GM18873 (cell line): ENCODE measurements at regions not wholly inside any gene's neighbourhood (a gene's known extent, or its start where the extent isn't known, plus 50 kb on each side); places are given as distances from the start of the nearest gene placed in this dataset.

Experiments
- ATAC-seq: cut with Tn5 transposase; IDR thresholded peaks from one replicate; pipeline ENCODE4 v1.9.1; 2021; ENCODE audit warnings: mild to moderate bottlenecking, moderate library complexity, moderate number of reproducible peaks; ENCODE audit not compliant: unreplicated experiment, low FRiP score

DNA sequence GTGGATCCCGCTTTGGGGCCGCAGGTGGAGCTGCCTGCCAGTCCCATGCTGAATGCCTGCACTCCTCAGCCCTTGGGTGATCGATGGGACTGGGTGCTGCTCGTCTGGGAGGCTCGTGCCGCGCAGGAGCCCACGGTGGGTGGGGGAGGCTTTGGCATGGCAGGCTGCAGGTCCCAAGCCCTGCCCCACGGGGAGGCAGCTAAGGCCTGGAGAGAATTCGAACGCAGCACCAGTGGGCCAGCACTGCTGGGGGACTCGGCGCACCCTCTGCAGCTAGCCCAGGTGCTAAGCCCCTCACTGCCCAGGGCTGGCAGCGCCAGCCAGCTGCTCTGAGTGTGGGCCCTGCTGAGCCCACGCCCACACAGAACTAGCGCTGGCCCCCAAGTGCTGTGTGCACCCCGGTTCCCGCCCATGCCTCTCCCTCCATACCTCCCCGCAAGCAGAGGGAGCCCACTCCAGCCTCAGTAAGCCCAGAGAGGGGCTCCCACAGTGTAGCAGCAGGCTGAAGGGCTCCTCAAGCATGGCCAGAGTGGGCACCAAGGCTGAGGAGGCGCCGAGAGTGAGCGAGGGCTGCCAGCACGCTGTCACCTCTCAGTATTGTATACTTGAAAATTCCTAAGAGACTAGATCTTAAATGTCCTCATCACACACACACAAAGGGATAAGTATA is 1654.2 kb upstream of the SLC39A10 start:
- no peak for ATAC-seq

DNA sequence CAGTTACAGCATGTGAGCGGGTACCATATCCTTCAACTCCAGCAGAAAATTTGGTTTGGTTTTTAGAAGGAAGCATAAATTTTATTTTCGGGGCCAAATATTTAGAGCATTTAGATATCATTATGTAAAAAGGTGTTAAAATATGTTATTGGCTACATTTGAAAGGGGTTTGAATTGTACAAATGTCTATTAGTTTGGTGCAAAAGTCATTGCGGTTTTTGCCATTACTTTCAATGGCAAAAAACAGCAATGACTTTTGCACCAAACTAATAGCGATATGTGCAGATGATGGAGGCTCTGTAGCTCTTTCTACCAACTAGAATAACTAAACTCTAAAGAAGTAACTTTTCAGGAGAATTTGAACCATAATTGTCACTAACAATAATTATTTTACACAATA is 1666.2 kb upstream of the SLC39A10 start:
- no peak for ATAC-seq

DNA sequence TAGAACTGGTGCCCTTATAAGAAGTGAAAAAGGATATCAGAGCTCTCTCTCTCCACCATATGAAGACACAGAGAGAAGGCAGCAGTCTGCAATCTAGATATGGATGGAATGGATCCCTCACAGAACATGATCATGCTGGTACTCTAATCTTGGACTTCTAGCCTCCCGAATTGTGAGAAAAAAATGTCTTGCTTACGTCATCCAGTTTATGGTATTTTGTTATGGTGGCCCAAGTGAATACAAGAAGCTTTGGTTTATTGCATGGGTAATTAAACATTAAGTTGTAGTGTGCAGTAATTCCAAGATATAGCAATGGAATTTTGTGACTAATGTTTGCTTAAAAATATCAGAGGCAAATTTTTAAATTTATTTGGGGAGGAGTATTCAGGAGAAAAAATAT is 1667.4 kb upstream of the SLC39A10 start:
- no peak for ATAC-seq

DNA sequence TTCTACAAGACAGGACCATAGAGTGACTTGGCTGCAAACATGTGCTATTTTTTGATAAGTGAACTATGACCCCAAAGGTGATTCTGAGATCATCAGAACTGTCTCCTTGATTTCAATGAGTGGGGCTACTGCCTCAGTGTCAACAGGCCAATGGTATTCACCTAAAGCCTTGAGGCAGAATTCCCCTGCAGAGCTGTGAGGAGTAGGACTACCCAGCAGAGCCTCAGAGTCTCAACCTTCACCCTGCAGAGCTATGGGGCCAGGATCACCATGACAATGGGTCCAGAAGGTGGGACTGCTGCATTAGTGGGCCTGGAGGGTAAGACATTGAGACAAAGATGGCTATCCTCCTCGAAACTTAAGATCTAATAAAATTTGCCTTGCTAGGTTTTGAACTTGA is 1668.2 kb upstream of the SLC39A10 start:
- ATAC-seq: no peak

DNA sequence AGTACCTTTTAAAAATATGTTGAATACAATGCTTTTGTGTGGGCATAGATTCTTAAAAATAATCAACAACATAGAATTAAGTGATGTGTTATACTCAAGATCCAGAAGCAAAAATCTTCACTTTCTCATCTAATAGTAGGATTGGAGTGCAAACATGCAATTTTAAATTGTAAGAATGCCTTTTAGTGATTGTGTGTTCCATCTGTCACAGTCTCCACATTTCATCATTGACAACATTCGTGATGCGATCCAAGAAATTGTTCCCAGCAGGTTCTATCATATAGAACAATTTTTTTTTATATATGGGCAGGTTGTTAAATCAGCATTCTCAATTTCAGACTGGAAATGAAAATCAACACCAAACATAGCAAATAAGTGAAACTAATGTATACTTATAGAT is 1671.8 kb upstream of the SLC39A10 start:
- ATAC-seq: no peak

DNA sequence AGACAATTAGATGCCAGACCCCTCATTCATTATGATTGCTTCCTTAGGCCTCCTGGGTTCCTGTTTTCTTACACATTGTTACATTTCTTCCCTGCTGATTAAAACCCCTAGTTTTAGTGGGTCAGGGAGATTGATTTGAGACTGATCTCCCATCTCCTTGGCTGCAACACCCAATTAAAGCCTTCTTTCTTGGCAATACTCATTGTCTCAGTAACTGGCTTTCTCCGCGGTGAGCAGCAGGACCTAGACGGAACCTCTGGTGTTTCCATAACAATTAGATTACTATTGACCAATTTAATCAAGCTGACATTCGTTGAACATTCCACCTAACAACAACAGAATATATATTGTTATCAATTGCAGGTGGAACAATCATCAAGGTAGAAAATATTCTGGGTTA is 1676.4 kb upstream of the SLC39A10 start:
- ATAC-seq: no peak

DNA sequence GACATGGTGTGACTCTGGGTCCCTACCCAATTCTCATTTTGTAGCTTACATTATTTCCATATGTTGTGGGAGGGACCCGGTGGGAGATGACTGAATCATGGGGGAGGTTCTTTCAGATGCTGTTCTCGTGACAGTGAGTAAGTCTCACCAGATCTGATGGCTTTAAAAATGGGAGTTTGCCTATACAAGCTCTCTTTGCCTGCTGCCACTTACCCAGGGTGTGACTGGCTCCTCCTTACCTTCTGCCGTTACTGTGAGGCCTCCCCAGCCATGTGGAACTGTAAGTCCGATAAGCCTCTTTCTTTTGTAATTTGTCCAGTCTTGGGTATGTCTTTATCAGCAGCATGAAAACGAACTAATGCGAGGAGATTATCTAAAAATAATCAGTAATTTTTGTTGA is 1683.2 kb upstream of the SLC39A10 start:
- no peak for ATAC-seq

DNA sequence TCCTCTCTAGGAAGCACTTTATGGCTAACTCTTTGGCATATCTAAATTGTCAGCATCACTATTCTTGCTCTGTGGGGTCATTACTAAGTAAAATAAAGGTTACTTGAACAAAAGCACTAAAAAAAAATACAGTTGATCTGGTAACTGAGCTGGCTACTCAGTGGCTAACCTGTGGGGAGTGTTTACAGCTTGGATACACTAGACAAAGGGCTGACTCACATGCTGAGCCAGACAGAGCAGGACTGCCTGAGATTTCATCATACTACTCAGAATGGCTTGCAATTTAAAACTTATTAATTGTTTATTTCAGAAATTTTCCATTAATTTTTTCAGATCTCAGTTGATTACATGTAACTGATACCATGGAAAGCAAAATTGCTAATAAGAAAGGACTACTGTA is 1690.4 kb upstream of the SLC39A10 start:
- ATAC-seq: no peak

DNA sequence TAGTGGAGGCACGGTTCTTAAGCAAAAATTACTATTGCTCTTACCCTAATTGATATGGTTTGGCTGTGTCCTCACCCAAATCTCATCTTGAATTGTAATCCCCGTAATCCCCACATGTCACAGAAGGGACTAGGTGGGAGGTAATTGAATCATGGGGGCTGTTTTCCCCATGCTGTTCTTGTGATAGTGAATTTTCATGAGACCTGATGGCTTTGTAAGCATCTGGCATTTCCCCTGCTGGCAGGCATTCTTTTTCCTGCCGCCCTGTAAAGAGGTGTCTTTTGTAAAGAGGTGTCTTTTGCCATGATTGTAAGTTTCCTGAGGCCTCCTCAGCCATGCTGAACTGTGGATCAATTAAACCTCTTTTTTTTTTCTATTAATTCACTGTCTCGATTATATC is 1691.8 kb upstream of the SLC39A10 start:
- ATAC-seq: no peak

DNA sequence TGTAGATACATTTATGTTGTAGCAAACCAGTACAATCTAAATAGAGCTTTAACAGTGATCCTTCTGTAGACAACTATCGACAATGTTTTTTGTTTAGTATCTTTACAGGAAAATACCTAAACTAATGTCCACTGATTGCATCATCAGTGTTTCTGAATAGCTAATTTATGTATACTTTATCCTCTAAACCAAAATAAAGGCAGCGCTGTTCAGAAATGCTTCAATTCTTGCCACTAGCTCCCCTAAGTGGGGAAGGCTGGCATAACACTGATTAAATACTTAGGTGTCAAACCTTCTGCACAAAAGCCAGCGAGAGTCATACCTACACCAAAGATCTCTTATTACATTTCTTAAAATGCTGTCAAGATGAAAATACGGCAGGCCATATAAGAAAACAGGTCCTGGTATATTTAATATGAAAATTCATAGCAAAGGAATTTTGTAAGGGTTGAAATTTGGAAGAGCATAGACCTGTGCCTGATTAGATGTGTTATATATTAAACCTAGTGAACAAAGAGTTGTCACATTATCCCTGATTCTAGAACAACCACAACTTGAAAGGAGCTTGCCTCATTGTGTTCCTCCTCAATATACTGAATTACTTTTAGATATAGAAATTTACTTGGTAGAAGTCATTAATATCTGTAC is 1693.4 kb upstream of the SLC39A10 start:
- ATAC-seq: no peak

DNA sequence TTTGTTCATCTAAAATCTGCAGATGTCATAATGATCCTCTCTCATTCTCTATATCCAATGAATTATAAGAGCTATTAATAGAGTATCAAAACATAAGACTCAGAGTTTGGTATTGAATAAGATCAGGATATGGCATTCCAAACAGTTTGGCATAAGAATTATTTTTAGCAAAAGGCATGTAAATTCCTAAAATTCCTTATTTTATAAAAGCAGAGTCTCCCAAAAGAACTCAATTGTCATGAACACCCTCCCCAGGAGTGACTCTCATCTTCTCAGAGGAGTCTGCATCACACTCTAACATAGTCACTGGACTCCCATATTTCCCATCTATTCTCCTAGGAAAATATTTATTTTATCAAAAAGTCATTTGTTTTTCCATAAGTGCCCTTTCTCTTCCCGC is 1710.2 kb upstream of the SLC39A10 start:
- ATAC-seq: no peak

DNA sequence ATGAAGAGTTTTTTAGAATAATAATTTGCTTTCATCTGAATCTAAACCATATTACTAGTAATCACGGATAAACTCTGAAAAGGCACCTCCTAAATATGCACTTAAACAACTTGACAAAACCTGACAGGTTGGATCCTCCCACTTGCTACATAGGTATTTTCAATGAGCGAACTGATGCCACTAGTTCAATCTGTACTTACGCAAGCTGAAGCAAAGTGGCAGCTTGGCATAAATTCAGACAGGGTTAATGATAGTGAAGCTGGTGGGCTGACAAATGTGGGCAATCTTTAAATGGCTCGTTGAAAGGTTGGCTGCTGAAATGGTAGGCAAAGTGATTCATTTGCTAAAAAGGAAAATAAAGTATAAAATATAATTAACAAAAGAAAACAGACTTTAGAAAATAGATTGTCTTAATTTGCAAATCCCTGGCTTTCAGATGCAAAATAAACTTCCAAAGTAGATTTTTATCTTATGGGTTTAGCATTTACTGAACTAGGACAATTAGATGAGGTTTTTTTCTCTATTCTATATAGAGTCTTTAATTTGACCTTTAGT is 1713.5 kb upstream of the SLC39A10 start:
- ATAC-seq: no peak

DNA sequence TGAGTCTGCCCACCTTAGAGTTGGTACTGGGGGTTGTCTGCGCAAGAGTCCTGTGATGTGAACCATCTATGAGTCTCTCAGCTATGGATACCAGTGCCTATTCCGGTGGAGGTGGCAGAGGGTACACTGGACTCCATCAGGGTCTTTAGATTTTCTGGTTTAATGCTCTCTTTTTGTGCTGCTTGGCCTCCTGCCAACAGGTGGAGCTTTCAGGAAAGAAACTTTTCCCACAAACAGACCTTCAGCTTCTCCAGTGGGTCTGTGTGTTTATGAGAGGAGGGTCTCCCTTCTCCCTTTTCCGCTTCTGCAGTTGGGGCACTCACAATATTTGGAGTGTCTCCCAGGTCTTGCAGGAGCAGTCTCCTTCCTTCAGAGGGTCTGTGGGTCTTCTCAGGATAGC is 1721.9 kb upstream of the SLC39A10 start:
- ATAC-seq: no peak

DNA sequence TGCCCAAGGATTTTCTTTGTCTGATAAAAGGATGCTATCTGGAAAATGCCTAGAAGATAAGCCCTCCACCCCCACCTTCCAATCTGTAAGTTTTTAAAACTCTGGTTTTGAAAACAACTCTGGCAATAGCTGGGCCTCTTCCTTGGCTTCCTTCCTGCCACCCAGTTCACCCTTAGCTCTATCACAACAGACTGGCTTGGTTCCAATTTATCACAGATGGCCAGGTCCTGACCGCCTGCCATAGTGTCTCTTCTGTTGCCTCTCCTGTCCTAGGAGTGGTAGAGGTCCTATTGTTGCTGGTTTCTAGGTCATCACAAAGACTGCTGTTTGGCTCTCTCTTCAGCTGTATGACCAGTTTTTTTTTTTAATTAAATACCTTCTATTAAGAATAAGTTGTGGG is 1727.9 kb upstream of the SLC39A10 start:
- ATAC-seq: no peak

DNA sequence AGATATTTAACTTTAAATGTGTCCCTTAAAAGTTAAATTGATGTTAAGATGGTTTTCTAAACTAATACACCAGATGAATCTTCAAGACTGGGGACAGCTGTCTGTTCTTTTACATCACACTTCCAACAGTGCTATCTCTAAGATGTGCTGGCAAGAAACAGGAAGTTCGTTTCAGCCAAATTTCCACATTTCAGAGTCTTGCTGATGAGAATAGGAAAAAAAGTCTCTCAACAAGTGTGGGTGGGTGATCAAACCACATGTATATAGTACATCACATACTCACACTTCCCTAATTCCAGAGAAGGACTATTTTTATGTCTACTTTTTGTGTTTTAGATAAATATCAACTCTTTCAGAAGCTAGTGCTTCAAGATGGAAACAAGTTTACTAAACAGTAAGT is 1712.8 kb upstream of the TMEFF2 start:
- ATAC-seq: no peak

DNA sequence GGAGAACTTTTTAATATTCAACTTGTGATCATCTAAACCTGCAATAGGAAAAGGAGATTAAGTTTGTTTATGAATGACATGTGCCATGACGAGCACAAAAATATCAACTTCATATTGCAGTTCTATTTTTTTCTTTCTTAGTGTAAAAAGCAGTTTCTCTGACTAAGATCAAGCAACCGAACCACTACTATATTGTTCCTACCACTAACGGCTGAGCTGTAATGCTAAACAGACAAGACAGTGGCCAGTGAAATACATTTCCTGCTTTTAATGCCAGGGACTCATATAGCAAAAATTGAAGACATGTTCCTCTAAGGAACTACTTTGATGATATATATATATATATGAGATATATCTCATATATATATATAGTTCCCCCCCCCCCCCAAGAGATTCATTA is 1705.6 kb upstream of the TMEFF2 start:
- ATAC-seq: no peak

DNA sequence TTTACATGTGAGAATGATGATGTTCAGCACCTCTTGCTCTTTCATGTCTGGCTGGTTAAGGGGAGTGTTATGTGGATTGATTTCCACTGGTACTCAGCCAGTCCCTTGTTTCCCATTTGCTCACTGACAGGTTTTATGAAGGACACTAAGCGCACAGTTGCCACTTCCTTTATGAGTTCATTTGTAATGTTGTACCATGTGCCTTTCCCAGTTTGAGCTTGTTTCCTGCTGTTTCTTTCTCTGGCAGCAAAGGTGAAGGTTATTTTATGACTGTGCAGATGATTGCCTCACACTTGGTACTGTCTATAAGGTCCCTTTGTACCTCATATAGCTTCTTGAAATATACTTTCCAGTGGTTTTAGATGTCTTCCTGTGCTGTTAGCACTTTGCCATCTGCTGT is 1700.5 kb upstream of the TMEFF2 start:
- ATAC-seq: no peak

DNA sequence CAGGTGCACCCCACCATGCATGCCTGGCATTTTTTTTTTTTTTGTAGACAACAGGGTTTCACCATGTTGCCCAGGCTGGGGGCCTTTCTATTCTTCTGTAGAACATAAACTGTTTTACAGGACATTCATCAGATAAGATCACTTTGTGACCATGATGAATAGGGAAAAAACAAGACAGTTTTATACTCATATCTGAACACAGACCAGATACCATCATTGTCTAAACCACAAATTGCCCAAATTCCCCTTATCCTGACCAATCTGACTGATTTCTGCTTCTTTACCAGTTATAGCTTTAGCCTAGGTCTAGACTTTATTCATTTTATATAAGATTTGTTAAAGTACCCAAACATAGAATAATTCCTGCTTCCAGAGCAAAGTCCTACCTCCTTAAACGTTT is 1699.3 kb upstream of the TMEFF2 start:
- ATAC-seq: no peak

DNA sequence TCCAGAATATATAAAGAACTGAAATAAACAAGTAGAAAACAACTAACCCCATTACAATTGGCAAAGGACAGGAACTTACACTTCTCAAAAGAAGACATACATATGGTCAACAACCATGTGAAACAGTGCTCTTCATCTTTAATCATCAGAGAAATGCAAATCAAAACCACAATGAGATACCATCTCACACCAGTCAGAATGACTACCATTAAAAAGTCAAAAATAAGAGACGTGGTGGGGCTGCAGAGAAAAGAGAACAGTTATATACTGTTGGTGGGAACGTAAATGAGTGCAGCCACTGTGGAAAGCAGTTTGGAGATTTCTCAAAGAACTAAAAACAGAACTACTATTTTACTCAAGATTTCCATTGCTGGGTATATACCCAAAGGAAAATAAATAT is 1696.3 kb upstream of the TMEFF2 start:
- ATAC-seq: no peak

DNA sequence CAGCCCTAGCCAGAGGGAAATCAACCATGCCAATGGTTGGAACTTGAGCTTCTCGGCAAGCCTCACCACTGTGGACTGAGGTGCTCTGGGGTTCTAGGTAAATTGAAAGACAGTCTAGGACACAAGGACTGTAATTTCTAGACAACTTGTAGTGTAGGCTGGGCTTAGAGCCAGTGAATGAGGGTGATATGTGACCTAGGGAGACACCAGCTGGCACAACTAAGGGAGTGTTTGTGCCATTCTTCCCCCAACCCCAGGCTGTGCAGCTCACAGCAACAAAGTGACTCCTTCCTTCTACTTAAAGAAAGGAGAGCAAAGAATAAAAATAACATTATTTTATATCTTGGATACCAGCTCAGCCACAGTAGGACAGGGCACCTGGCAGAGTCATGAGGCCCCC is 1690.7 kb upstream of the TMEFF2 start:
- no peak for ATAC-seq

DNA sequence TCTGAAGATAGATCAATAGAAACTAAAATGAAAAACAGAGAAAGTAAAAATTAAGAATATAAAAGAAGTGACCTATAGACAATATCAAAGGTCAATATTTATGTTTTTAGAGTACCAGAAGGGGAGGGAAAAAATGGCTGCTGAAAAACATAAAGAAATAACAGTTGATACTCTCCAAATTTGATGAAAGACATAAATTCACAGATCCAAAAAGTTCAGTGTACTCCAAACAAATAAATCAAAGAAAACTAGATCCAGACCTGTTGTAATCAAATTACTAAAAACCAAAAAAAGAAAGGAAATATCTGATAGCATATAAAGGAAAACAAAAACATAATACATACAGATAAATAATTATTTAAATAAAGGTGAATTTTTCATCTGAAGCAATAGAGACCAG is 1689.1 kb upstream of the TMEFF2 start:
- no peak for ATAC-seq

DNA sequence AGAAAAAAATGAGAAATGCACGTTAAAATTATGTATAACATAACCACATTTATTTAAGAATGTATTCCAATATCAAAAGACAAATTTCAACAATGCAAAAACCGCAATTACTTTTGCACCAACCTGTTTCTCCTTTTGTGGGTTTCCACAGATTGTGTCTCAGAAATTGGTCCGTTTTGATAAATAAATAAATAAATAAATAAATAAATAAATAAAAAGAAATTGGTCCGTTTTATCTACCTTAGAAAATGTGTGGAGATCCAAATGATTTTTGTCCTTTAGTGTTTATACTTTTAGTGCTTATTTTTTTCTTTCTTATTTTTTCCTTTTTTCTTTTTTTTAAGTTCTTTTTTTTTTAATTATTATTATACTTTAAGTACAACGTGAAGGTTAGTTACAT is 1682.2 kb upstream of the TMEFF2 start:
- no peak for ATAC-seq
